ENCODE measurements at regions not wholly inside any gene's neighbourhood (a gene's known extent, or its start where the extent isn't known, plus 50 kb on each side); places are given as distances from the start of the nearest gene placed in this dataset.

DNA sequence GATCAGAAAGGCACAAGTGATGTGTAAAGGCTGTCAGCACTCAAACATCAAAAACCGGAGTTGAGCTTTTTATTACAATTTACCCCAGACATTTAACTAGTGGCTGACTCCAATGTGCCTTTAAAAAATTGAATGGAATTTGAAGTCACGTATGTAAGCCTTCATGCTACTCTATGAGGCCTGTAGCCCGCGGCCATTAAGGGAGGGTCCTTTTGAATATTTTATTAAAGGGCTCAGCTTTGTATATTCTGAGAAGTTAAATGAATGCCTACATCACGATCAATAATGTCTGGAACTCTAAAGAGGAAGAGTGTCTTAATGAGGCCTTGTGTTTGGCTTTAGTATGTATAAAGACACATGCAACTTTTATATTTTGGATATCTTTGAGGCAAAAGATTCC is 916.6 kb upstream of the CELF2 start:
- DNase-seq (ENCODE audit: low read depth in 2 of 2): no peak

DNA sequence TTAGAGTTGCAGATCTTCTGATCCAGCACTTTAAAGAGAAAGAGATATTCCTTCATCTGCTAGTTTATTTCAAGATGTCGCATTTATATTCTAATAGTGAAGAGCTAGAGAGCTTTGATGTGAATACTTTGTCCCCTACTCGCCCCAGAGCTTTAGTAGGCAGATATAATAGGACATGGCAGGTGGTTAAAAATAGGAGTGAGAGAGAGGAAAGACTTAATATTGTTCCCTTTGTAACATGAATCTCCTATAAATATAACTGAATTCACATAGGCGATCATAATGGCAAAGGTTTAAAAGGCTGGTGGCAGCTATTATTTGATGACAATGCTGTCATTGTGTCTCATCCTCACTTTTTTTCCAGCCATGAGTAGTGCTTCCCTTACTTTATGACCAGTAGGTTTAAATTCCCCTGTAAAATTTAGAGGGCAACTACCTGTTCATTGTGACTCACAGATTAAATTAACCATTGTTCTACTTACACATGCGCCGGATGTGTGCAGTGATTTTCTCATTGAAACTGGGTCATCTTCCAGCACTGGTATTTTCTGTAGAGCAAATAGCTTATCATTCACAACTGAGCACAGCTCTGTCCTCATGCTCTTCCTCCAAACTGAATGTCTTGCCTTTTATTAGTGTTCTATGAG is 906.7 kb upstream of the CELF2 start:
- DNase-seq (ENCODE audit: low read depth in 2 of 2): no peak

DNA sequence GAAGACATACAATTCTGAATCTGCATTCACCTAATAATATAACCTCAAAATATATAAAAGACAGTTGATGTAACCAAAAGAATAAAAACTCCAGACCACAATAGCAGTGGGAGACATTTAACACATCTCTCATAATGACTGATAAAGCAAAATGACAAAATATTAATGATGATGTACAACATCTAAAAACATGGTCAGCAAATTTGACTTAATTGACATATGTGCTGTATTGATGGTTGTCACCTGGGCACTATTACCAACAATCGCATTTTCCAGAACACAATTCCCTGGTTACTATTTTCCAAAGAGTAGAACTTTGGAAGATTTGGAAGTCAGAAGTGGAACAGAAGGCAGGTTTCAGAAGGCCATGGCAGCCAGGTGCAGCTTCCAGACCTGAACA is 899.5 kb upstream of the CELF2 start:
- no peak for DNase-seq (ENCODE audit: low read depth in 2 of 2)

DNA sequence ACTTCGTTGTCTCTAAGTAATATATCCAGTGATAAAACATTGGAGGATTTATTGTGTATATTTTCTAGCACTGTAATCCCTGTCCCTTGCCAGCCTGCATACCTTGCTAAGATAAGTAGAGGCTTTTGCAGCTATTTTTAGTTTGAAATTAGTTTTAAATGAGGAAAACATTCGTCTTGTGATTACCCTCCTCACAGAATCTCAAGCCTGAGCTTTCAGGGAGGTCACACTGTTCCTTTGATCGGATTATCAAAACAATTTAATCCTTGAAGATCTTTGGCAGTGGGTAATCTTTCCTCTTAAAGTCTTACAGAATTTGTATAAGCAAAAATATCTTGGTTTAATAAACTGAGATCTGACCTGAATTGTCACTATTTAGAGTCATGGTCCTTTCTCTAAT is 897.0 kb upstream of the CELF2 start:
- no peak for DNase-seq (ENCODE audit: low read depth in 2 of 2)

DNA sequence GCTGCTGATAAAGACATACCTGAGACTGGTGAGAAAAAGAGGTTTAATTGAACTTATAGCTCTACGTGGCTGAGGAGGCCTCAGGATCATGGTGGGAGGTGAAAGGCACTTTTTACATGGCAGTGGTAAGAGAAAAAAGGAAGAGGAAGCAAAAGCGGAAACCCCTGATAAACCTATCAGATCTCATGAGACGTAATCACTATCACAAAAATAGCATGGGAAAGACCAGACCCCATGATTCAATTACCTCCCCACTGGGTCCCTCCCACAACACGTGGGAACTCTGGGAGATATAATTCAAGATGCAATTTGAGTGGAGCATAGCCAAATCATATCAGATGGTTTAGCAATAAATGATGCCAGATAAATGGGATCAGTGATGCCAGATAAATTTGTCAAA is 892.0 kb upstream of the CELF2 start:
- no peak for DNase-seq (ENCODE audit: low read depth in 2 of 2)

DNA sequence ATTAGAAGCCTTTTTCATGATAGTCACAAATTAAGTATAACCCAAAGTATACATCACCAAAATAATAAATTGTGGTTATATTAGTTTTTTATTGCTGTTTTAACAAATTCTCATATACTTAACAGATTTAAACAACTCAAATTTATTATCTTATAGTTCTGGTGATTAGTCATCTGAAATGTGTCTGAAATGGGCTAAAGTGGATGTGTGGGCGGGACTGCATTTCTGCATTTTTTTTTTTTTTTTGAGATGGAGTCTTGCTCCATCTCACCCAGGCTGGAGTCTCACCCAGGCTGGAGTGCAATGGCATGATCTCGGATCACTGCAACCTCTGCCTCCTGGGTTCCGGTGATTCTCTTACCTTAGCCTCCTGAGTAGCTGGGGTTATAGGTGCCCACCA is 891.5 kb upstream of the CELF2 start:
- no peak for DNase-seq (ENCODE audit: low read depth in 2 of 2)

DNA sequence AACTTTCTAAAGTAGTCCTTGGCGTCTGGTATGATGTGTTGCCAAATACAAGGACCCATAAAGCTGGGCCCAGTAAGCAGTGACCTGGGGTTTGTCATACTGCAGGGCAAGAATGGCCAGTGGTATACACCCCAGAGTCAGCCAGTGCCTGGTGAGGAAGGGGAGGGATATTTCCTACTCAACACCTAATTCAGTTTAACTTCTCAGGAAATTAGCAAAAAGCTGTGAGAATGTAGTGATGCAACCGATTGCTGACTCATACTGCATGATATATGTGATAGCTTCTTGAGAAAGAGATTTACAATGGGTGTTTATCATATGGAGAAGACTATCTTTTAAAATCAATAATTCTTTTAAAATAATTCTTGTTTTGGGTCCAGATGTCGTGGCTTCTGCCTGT is 889.3 kb upstream of the CELF2 start:
- no peak for DNase-seq (ENCODE audit: low read depth in 2 of 2)

DNA sequence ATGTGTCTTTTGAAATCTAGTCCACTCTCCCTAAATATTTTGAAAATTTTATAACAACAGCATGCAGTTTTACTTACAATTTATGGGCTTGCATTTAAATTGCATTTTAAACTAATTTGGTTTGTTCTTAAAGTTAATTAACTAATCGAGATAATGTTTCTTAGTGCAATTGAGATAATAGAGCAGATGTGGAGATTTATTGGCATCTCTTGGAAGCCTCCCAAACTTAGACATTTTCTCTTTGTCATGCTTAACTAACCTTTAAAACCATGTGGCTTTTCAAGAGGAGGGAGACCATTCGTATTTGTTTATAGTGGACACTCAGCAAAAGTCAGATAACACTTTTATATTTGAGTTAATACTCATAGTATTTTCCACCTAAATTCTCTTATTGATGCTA is 887.0 kb upstream of the CELF2 start:
- no peak for DNase-seq (ENCODE audit: low read depth in 2 of 2)

DNA sequence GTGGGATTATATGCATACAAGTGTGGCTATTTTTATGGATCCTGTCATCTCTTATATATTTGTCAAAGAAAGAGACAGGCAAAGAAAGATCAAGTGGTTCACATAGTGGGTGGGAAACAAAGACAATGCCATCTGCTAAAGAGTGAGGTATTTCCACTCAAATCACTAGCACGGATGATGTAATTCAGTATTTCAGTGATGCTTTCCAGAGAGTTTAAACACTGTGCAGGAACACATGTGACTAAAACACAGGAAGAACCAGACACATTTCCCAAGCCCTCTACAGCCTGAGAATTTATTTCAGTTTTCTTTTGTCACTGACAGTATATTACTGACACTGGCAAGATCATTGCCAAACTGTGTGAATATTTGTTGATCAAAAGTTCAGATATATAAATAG is 885.7 kb upstream of the CELF2 start:
- no peak for DNase-seq (ENCODE audit: low read depth in 2 of 2)

DNA sequence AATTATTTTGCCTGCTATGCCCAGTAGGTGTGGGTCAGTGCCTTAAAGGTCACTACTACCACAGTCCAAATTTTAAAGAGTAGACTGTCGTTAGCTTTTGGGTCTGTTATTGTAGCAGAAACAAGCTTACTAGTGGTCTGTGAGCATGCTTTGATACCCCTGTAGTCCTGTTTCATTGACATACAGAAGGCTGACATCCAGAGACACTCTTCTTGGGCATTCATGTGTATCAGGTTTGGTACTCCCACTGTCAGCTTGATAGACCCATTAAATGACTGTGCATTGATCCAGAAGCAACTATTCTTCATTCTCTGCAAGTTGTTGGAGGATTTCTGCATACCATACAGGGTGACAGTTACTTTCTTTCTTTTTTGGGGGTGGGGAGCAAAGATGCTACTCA is 884.4 kb upstream of the CELF2 start:
- no peak for DNase-seq (ENCODE audit: low read depth in 2 of 2)

DNA sequence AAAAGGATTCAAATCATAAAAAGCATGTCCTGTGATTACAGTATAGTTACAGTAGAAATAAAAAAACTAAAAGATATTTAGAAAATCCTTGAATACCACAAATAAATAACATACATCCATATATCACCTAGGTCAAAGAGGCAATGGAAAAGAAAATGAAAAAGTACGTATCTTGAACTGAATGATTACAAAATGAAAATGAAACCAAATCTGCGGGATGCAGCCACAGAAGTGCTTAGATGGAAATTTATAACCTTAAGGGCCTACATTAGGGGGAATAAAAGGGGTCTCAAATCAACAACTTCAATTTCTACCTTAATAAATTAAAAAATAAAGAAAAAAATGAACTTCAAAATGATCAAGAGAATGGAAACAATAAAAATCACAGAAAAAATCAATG is 879.0 kb upstream of the CELF2 start:
- no peak for DNase-seq (ENCODE audit: low read depth in 2 of 2)

DNA sequence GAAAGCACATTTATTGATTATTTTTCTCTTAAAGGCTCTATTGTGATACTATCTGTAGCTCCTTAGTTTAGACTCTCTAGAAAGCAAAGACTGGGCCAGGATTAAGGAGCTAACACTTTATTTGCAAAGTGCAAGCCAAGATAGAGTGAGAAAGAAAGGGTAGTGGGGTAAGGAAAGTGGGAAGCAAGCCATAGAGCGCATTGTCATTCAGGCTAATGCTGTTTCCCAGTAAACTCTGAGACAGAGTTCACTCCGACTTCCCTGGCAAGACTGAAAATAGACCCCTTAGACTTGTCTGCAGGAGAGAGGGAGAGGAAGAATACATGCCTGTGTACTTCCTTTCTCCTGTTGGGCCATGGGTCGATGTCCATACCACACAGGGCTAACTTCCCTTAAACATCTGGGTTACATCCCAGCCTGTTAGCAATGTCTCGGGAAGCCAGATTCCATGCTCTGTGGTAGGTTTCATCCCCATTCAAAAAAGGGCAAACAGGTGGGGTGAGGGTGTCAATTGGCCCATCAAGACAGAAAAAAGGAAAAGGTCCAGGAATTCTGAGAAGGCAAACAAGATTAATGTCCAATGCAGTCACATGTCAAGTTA is 875.8 kb upstream of the CELF2 start:
- no peak for DNase-seq (ENCODE audit: low read depth in 2 of 2)

DNA sequence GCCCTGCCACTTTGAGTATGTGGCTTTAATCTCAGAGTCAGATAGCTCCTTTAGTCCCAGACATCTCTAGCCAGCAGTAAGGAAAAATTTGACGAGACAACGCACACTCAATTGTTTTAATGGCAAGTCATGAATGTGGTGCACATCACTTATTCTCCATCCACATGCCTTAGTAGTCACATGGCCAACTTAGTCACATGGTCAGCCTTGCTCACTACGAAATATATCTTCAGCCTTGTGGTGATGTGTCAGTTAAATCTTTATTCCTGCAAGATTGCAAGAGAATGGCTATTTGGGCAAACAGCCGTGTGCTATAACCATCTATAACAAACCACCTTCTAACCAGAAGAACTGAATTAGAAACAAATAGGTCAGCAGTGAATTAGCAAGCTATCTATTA is 871.1 kb upstream of the CELF2 start:
- DNase-seq (ENCODE audit: low read depth in 2 of 2): no peak

DNA sequence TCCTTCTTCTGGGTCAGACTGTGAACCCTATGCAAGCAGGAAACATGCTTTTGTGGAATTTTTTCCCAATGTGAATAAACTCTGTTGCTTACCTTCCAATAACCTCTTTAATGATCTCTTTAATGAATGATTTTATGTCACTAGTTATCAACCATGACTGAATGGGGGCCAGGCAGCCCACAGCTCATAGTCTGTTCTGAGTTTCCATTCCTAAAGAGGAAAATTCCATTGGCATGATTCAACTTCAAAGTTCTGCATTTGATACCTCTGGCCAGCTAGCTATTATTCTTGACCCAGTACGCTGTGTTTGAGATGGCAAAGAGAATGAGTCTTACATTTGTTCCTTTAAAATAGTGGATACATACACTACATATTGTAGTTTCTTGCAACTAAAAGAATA is 867.8 kb upstream of the CELF2 start:
- no peak for DNase-seq (ENCODE audit: low read depth in 2 of 2)

DNA sequence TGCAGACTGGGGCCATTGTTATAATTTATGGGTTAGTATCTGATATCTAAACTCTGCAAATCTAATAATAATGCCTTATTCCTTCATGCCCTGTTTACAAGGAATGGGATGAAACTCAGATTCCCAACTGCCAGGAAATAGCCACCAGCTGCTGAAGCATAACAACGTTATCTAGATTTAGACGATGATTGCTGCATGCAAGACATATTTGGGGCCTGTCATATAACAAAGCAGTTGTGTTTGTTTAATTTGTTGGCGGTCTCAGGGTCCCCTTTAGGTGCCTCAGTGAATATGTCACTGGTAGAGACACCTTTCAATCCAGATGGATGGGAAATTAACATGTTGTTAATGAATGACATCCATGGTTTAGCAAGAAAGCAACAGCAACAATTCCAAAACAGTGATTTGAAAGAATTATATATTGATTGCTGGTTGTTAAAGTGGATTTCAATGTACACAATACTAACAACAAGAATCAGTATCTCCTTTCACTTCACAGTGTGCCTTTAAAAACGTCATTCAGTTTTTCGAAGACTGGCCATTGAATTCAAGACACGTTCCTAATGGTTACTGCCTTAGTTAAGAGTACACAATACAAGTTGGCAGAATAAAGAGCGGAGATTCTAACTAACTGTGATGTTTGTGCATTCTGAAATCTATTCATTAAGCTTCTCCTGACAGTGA is 860.6 kb upstream of the CELF2 start:
- no peak for DNase-seq (ENCODE audit: low read depth in 2 of 2)

DNA sequence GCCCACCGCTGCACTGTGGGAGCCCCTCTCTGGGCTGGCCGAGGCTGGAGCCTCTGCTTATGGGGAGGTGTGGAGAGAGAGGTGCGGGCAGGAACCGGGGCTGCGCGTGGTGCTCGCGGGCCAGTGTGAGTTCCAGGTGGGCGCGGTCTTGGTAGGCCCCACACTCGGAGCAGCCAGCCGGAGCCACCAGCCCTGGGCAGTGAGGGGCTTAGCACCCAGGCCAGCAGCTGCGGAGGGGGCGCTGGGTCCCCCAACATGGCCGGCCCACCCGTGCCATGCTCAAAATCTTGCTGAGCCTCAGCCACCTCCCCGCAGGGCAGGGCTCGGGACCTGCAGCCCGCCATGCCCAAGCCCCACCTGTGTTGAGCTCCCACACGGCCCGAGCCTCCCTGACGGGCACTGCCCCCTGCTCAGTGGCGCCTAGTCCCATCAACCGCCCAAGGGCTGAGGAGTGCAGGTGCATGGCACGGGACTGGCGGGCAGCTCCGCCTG is 856.8 kb upstream of the CELF2 start:
- DNase-seq (ENCODE audit: low read depth in 2 of 2): no peak

DNA sequence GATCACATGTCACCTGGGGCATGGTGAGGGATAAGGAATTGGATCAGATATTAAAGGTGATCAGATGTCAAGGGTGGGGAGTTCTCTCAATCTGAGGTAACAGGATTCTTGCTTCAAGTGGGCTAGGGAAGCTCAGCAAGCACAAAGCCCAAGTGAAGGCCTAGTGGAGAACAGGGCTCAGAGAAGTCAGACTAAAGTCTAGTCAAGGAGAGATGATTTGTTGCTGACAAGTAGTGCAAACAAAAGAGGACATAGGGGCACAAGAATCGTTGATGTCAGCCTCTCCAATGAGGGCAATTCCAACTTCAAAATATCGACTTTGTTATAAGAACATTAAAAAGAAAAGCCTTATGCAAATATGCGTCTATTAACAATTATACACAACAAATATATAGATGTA is 852.8 kb upstream of the CELF2 start:
- no peak for DNase-seq (ENCODE audit: low read depth in 2 of 2)

DNA sequence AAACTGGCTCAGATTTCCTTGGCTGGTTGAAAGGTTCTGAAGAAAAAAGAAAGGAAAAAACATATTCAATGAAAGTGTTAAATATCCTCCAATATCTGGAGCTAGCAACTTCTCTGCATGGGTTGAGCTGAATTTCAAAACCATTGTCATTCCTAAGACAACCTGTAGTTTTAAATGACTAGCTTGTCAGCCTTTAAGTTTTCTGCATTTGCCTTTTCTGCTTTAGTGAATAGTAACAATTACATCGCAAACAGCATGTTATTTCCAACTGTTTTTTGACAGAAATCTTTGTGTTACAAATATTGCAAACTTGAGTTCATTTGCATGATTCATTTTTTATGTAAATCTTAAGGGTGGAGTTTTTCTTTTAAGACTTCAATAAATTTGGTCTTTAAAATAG is 852.3 kb upstream of the CELF2 start:
- no peak for DNase-seq (ENCODE audit: low read depth in 2 of 2)

DNA sequence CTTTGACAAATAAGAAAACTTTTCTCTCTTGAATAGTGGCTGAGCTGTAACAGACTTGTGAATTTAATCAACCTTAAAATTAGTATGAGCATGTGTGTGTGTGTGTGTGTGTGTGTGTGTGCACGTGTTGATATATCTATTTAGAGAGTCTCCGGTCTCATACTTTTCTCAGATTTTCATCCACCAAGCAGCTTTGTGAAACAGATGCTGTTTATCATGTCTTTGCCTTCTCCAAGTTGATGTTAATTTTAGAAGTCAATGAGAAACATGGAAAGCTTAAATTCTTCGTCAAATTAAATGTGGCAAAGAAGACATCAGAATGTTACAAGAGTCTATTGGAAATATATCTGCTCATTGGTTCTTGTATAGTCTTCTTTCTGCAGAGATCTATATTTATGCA is 839.2 kb upstream of the CELF2 start:
- no peak for DNase-seq (ENCODE audit: low read depth in 2 of 2)

DNA sequence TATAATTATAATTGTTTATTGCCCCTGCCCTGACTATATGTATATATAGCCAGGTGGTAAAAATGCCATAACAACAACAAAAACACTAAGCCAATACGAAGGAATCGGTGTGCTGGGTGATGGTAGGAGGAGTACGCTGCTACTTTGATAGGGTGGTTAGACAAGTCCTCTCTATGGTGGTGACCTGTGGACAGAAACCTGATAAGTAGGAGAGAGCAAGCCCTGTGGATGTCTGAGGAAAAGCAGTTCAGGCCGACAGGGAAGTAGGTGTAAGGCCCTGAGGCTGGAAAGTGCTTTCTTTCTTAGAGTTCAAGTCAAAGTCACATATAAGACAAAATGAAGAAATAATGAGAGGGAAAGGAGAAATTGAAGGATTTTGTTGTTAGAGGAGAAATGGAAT is 823.8 kb upstream of the CELF2 start:
- DNase-seq (ENCODE audit: low read depth in 2 of 2): no peak

DNA sequence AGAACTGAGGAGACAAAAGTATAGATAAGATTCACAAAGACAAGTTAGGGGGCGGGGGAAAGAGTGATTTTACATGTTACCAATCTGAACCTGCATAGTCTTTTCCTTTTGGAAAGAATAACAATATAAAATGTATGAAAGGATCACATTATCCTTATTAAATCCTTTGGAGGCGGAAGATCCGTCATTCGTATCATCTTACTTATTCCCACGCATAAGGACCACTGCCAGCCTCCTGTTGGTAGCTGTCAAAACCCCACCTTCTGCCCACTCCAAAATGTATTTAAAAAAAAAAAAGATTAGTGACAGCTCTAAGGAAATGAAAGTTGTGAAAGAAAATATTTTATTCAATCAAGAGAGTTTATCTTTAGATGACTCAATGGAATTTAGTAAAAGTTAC is 821.0 kb upstream of the CELF2 start:
- DNase-seq (ENCODE audit: low read depth in 2 of 2): no peak

DNA sequence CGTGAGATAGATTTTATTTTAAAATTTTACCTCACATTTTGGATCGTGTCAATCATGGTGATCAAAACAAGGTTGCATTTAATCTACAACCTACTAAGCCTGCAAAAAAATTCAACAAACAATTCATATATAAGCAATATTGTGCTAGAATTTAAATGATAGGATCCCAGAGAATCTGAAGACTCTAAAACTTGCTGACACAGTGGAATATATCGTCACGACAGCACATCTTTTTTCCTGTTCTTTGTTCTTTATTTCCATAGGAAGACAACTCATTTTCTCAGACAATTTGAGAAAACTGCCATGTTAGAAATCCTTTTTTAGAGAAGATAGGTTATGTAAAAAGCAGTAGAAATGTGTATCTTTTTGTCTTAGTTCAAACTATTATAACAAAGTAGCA is 820.2 kb upstream of the CELF2 start:
- no peak for DNase-seq (ENCODE audit: low read depth in 2 of 2)

DNA sequence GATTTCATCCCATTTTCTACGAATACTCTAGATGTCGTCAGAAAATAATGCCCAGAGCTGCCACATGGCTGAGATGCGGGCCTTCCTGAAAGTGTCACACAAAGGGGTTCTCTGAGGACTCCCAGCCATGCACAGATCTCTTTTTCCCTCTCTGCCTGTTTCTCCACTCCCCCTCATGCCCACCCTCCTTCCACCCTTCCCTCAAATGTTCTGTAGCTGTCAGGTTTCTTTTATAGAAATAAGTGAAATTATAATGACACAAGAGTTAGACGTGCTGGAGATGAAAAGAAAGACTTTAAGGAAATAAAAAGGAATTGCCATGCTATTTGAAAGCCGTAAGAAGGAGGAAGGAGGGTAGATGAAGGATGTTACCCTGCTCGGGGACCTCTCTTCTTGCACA is 819.3 kb upstream of the CELF2 start:
- DNase-seq (ENCODE audit: low read depth in 2 of 2): no peak

DNA sequence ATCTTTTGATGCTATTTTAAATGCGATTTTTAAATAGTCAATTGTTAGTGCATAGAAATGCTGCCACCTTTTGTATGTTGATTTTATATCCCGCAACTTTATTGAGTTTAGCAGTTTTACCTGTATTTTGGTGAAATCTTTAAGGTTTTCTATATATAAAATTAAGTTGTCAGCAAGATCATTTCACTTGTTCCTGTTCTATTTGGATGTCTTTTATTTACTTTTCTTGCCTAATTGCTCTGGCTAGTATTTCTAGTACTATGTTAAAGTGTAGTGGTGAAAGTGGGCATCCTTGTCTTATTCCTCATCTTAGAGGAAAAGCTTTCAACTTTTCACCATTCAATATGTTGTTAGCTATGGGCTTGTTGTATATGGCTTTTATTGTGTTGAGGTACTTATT is 813.3 kb upstream of the CELF2 start:
- DNase-seq (ENCODE audit: low read depth in 2 of 2): no peak
